GM12878 (cell line): ENCODE measurements at regions not wholly inside any gene's neighbourhood (a gene's known extent, or its start where the extent isn't known, plus 50 kb on each side); places are given as distances from the start of the nearest gene placed in this dataset.

Experiments used
- ATAC-seq: fragments of 200-7000 bp; cut with Tn5 transposase; 3 replicates; pipeline ENCODE4 v1.9.1; 2020; ENCODE audit warnings: mild to moderate bottlenecking, moderate library complexity
- BruUV-seq: library from RNA; stranded (reverse); fragments of 400-500 nt; replicated peaks from 2 replicates; lab custom pipeline; 2021; lab: Mats Ljungman, UMichigan
- CTCF ChIA-PET: fragments of 300-600 bp; sonication (Branson Sonifier 250); formaldehyde crosslinking; extraction: SDS; loops from one replicate; lab custom pipeline; 2021; ENCODE audit warnings: inconsistent platforms; lab: Yijun Ruan, JAX
- POLR2A ChIA-PET: fragments of 350-600 bp; formaldehyde crosslinking; extraction: SDS; loops from one replicate; lab custom pipeline; 2021; ENCODE audit warnings: inconsistent platforms; lab: Charles Lee
- RAD21 ChIA-PET: fragments of 300-600 bp; sonication (Branson Sonifier 250); formaldehyde crosslinking; loops from one replicate; lab custom pipeline; 2023; ENCODE audit warnings: antibody characterized with exemption; ENCODE audit not compliant: unreplicated experiment; lab: Charles Lee
- SMC1A ChIA-PET: fragments of 300-600 bp; sonication (Branson Sonifier 250); formaldehyde crosslinking; loops from one replicate; lab custom pipeline; 2023; ENCODE audit not compliant: unreplicated experiment, uncharacterized antibody; lab: Charles Lee
- DNase-seq: peaks from one replicate; pipeline ENCODE4 v3.0.0-alpha.2; 2011; ENCODE audit warnings: low read depth, low spot score
- FAIRE-seq: peaks from 3 replicates; lab custom pipeline; 2011; peaks lifted over from hg19 to GRCh38; lab: Jason Lieb, UNC
- H2AFZ ChIP-seq: 2 replicates; pipeline ENCODE4 v1.6.0; 2011; ENCODE audit warnings: low read depth, low read length, control low read depth; ENCODE audit not compliant: control insufficient read depth
- H3K27ac ChIP-seq: 2 replicates; pipeline ENCODE4 v1.5.1; 2011; ENCODE audit warnings: control low read depth; ENCODE audit not compliant: control insufficient read depth, insufficient read depth
- H3K27me3 ChIP-seq, 2 experiments: replicated peaks in 1 of 2; 2 replicates each; pipeline versions ENCODE4 v1.6.0 to v1.6.1; 2011; ENCODE audit warnings: low read length in 1 of 2; ENCODE audit not compliant: control insufficient read depth in 2 of 2, insufficient read depth in 2 of 2
- H3K36me3 ChIP-seq, 2 experiments: 2 replicates each; pipeline ENCODE4 v1.5.1; 2011; ENCODE audit warnings: low read length in 1 of 2; ENCODE audit not compliant: control insufficient read depth in 2 of 2, insufficient read depth in 2 of 2
- H3K4me1 ChIP-seq: 2 replicates; pipeline ENCODE4 v1.6.1; 2011; ENCODE audit warnings: mild to moderate bottlenecking, low read length, moderate library complexity, mixed read lengths; ENCODE audit not compliant: control insufficient read depth, insufficient read depth
- H3K4me2 ChIP-seq: 2 replicates; pipeline ENCODE4 v1.6.0; 2011; ENCODE audit warnings: control low read depth; ENCODE audit not compliant: control insufficient read depth, insufficient read depth
- H3K4me3 ChIP-seq: fragments of 200-600 bp; sonication (generic); 2 replicates; pipeline ENCODE4 v1.5.1; 2016
- H3K79me2 ChIP-seq: 2 replicates; pipeline ENCODE4 v1.6.0; 2011; ENCODE audit warnings: low read length; ENCODE audit not compliant: control insufficient read depth, insufficient read depth
- H3K9ac ChIP-seq: 2 replicates; pipeline ENCODE4 v1.8.0; 2011; ENCODE audit warnings: low read length, control low read depth, mixed read lengths; ENCODE audit not compliant: control insufficient read depth, insufficient read depth
- H3K9me3 ChIP-seq: replicated peaks from 3 replicates; pipeline ENCODE4 v1.5.1; 2011; ENCODE audit warnings: mild to moderate bottlenecking, low read length; ENCODE audit not compliant: control insufficient read depth, insufficient read depth
- H4K20me1 ChIP-seq: 2 replicates; pipeline ENCODE4 v1.6.0; 2011; ENCODE audit not compliant: control insufficient read depth, insufficient read depth
- BMI1 ChIP-seq: fragments of 450-650 bp; IDR thresholded peaks from 2 replicates; pipeline ENCODE4 v1.6.1; 2016; ENCODE audit warnings: mild to moderate bottlenecking, moderate library complexity, borderline replicate concordance
- CREM ChIP-seq: IDR thresholded peaks from 2 replicates; pipeline ENCODE4 v1.6.1; 2014; ENCODE audit warnings: antibody characterized with exemption, low read depth
- DPF2 ChIP-seq: fragments of 450-650 bp; IDR thresholded peaks from 2 replicates; pipeline ENCODE4 v1.6.1; 2017; ENCODE audit warnings: mild to moderate bottlenecking
- FOS ChIP-seq: IDR thresholded peaks from 3 replicates; pipeline ENCODE4 v1.6.1; 2011; ENCODE audit warnings: borderline replicate concordance; ENCODE audit not compliant: insufficient read length; ENCODE audit errors: extremely low read depth
- FOXK2 ChIP-seq: fragments of 450-650 bp; IDR thresholded peaks from 2 replicates; pipeline ENCODE4 v1.6.1; 2017; ENCODE audit warnings: mild to moderate bottlenecking, moderate library complexity
- POU2F2 ChIP-seq: IDR thresholded peaks from 3 replicates; pipeline ENCODE4 v1.6.1; 2011; ENCODE audit warnings: low read depth, mild to moderate bottlenecking, low read length, borderline replicate concordance
- RELB ChIP-seq: fragments of 450-650 bp; IDR thresholded peaks from 2 replicates; pipeline ENCODE4 v1.6.1; 2017; ENCODE audit warnings: low read depth, mild to moderate bottlenecking, moderate library complexity
- REST ChIP-seq: IDR thresholded peaks from 2 replicates; pipeline ENCODE4 v1.6.1; 2012; ENCODE audit warnings: mild to moderate bottlenecking, low read depth, low read length
- SKIL ChIP-seq: fragments of 450-650 bp; IDR thresholded peaks from 2 replicates; pipeline ENCODE4 v1.6.1; 2017; ENCODE audit warnings: mild to moderate bottlenecking, low read depth, inconsistent platforms; ENCODE audit not compliant: poor library complexity, severe bottlenecking
- SMAD5 ChIP-seq: IDR thresholded peaks from 2 replicates; pipeline ENCODE4 v1.6.1; 2016; ENCODE audit warnings: antibody characterized with exemption, low read depth
- SPI1 ChIP-seq: IDR thresholded peaks from 2 replicates; pipeline ENCODE4 v1.6.1; 2011; ENCODE audit warnings: low read depth, mild to moderate bottlenecking, low read length, moderate library complexity, borderline replicate concordance; ENCODE audit not compliant: insufficient read depth
- STAT1 ChIP-seq: fragments of 450-650 bp; conservative IDR thresholded peaks from 2 replicates; pipeline ENCODE4 v1.6.1; 2014; ENCODE audit warnings: antibody characterized with exemption, mild to moderate bottlenecking
- ZBTB33 ChIP-seq: fragments of 450-650 bp; IDR thresholded peaks from 2 replicates; pipeline ENCODE4 v1.6.1; 2017; ENCODE audit warnings: mild to moderate bottlenecking
- WGBS: methylation state at CpG from one replicate; pipeline ENCODE4 v1.1.6; 2016; ENCODE audit warnings: low lambda C conversion rate; ENCODE audit not compliant: insufficient replicate concordance, insufficient coverage; ENCODE audit errors: missing lambda C conversion rate; 5-methylcytosine and 5-hydroxymethylcytosine counted together
- in situ Hi-C: fragments of 300-500 bp; cut with MboI; formaldehyde crosslinking; loops from 9 replicates; pipeline ENCODE4 v1.14.3; 2018; ENCODE audit warnings: mixed read lengths
- intact Hi-C: fragments of 100-400 bp; cut with micrococcal nuclease; formaldehyde crosslinking; loops from one replicate; pipeline ENCODE4 v1.14.2; 2022; ENCODE audit not compliant: unreplicated experiment

GRCh38 chr6:20302702-20303251 is 90.5 kb upstream of the MBOAT1 start:
- no peaks in the 10 kb centered on the region for H3K27me3 ChIP-seq
- H3K36me3 ChIP-seq = no peaks in the 10 kb centered on the region
- H3K27ac ChIP-seq = no peak overlapping the region
- ATAC-seq (no peak), DNase-seq (no peak), FAIRE-seq (no peak)
- in situ Hi-C loops (no loop called here), intact Hi-C loops (no loop called here)
- WGBS = 26% methylated on average over 5 of the region's 5 CpGs
- no peaks in the 10 kb centered on the region for H3K9me3 ChIP-seq
- H3K9ac ChIP-seq = no peak overlapping the region
- H4K20me1 ChIP-seq = no peaks in the 10 kb centered on the region
- ChIA-PET POLR2A (no interaction called here), CTCF (interaction anchor here (1.3 kb wide), 1 partner anchor 13 kb away, joined by 8 read pairs; no protein-coding TSS in a partner anchor), RAD21 (no interaction called here), SMC1A (interaction anchor here (1.1 to 1.4 kb wide), 4 partner anchors 10 to 225 kb away, joined by 3 to 4 read pairs (median 4); no protein-coding TSS in a partner anchor)
- H3K4me2 ChIP-seq = no peak overlapping the region
- no peaks in the 10 kb centered on the region for H3K4me1 ChIP-seq
- no peak for TF ChIP-seq SPI1
- TF ChIP-seq CREM = no peak
- TF ChIP-seq FOXK2 = no peak
- no peak for TF ChIP-seq RELB
- TF ChIP-seq BMI1 = no peak
- no peak for TF ChIP-seq POU2F2
- no peak for TF ChIP-seq DPF2
- no peak for TF ChIP-seq ZBTB33
- TF ChIP-seq STAT1 = no peak
- TF ChIP-seq FOS = no peak
- TF ChIP-seq SKIL = no peak
- no peak for TF ChIP-seq REST
- no peak for TF ChIP-seq SMAD5
- H2AFZ ChIP-seq = no peak overlapping the region
- H3K4me3 ChIP-seq = no peak overlapping the region
- no peaks in the 10 kb centered on the region for H3K79me2 ChIP-seq
- BruUV-seq = no TSS peak
